GM19463 (cell line): ENCODE measurements at regions not wholly inside any gene's neighbourhood (a gene's known extent, or its start where the extent isn't known, plus 50 kb on each side); places are given as distances from the start of the nearest gene placed in this dataset.

Source experiments
- ATAC-seq: cut with Tn5 transposase; IDR thresholded peaks from one replicate; pipeline ENCODE4 v1.9.1; 2021; ENCODE audit warnings: mild to moderate bottlenecking, moderate library complexity; ENCODE audit not compliant: unreplicated experiment

DNA sequence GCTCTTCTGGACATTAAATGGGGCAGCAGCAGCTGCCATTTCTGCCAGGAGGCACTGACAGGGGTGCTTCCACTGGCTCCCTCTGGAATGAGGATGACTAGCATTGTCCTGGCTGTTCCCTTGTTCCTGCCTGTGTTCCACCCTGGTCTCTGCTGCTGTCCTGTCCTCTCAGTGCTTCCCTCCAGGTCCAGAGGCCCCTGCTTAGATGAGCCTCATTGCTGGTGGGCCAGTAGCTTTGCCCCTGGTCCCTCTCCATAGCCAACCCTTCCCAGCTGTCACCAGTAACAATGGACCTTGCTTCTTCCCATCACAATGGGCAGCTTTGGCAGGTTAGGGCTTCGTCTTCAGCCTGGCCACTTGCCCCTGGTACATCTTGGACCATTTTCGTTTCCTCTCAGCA lies 561.1 kb downstream of the TCERG1L start:
- no peak for ATAC-seq

DNA sequence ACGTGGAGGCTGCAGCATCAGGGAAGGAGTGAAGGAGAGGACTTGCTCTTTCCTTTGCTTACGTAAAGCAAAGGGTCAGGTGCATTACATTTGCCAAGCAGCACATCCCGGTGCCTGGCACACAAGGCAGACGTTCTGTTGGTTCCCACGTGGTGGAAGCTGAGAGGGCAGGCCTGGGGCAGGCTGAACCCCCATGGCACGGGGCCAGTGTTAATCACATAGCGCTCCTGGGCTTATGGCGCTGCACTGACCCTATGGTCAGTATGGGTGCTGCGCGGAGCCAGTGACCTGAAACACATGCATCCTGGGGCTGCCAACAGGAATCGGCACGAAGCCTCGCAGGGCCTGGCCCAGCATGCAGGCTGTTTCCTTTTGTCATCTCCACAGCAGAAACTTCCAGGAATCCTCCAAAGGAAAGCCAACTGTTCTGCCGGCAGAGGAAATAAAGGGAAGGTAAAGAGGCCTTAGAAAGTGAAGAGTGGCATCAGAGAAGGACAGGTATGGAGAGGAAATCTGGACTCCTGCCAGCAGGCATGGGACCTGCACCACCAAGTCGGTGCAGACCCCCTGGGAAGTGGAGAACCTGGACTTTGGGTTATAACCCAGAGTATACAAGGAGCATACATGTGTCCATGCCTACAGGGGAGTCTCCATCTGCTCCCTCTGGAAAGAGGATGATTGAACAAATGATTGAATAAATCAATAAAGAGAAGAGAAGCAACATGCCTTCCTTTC lies 560.2 kb downstream of the TCERG1L start:
- no peak for ATAC-seq

DNA sequence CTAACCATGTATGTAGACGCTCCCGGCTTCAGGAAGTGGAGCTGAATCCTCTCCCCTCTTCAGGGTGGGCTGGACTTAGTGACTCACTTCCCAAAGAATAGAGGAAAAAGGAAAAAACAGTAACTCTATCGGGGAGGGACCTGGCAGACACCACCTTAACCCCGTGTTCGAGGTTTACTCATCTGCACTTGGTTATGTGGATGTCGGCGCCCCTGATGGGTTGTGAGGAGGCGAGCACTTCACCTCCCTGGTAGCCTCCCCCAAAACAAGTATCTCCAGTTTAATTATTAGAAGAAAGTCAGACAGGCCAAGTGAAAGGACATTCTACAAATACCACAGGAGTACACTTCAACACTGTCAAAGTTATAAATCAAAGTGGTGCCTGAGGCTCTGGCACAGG lies 559.7 kb downstream of the TCERG1L start:
- no peak for ATAC-seq

DNA sequence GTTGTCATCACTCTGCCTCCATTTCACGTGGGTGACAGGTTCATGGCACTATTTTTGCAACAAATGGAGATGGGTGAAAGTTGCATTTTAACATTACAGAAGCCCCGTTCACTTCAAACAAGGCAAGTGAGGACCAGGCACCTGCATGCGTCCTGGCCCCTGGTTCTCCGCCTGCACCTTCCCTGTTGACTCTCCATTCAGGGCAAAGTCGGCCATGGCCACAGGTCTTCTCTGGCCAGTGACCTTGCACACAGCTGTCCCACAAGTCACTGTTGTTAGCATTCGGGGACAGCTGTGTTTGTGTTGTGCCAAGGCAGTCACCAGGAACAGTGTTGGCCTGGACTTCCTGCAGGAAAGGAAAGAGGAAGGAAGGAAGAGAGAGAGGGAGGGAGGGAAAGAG lies 554.9 kb downstream of the TCERG1L start:
- ATAC-seq = no peak

DNA sequence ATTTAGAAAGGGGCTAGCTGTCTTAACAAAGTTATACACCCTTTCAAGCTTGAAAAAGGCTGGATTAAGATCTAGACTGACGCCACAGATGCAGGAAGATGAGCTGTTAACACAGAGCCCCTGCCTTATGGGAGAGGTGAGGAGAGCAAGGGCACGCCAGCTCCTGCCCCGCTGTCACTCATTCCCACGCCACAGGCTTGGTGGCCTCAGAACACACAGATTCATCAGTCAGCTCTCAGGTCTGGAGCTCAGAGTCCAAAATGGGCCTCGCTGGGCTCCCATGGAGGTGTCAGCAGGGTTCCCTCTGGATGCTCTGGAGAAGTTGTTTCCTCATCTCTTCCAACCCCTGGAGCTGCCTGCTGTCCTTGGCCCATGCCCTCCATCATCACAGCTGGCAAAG lies 554.2 kb downstream of the TCERG1L start:
- ATAC-seq = no peak

DNA sequence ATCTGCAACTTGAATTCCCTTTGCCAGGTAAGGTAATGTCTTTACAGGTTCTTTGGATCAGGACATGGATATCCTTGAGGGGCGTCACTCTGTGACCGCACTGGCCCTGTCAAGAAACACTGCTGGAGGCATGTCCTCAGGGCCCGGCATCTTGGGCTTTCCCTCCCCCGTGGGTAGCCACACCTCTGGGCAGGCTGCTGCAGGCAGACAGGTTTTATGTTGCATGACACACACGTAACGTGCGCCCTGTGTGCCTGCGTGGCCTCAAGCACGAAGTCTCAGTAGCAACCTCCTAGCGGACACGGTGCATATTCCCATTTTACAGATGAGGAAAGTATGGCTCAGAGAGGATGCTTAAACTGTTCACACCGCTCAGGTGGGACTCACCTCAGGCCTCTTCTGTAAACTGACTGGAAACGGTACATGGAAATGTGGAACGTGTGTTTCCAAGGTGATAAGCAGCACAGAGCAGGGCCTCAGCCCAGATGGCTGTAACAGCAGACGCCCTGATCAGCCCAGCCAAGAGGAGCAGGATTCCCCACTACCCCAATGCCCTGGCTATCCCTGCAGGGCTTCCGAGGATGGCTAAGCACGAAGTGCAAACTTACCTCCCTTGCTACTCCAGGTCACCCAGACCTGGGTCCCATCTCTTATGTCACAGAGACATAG lies 553.6 kb downstream of the TCERG1L start:
- ATAC-seq = no peak

DNA sequence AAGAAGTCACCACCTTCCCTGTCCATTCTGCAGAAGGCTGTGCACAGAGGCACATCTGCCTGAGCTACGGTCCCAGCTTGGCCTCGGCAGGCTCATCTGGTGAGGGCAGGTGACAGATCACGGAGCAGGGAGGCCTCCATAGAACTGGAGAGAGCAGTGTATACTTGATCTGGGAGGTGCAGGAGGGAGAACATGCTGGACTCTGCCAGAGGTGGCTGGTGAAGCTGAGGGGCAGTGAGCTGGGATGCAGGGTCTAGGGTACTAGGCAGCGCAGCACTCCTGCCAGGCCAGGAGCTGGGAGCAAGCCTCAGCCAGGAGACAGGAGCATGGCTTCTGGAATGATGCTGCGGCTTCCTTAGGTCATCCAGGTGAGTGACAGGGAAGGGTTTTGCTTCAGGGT lies 553.0 kb downstream of the TCERG1L start:
- ATAC-seq = no peak

DNA sequence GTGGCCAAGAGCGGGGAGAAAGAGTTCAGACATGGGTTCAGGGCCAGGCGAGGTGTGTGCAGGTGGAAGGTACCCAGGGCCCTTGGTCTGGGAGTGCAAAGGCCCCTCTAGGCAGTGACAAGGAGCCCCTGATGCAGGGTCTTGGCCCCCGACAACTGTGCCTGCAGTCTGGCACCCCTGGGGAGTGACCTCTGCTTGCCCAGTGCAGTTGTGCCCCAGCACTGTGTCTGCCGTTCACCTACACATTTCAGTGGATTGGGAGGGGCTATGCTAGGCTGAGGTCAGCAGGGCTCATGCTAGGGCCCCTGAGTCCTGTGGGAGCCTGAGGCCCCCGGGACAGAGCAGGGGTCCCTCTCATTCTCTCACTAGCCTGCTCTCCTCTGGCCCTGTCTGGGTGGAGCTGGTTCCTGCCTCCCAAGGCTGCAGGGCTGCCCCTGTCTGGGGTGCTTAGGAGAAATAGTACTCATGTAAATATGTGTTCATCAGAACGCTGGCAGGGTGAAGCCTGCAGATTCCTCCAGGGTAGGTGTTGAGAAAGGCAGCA lies 550.4 kb downstream of the TCERG1L start:
- no peak for ATAC-seq

DNA sequence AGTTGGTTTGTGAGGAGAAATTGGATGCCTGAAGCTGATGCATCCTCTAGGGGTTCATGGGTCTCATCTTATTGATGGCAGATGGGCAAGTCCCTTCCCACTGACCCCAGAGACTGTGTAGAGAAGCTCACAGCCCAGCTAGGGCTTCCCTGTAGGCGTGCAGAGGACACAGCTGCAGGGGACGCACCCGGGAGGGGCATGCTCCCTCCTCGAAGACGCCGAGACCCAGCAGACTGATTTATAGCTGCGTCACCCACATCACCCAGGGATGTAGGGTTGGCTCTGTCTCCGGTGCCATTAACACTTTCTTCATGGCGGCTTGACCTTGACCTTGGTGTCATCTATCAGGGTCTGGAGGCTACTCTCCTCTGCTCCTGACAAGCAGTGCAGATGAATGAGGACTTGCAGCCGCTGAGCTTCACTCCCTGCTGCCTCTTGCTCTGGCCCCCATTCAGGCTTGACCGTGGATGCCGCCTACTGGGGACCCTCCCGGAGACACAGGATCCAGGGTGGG lies 549.7 kb downstream of the TCERG1L start:
- no peak for ATAC-seq

DNA sequence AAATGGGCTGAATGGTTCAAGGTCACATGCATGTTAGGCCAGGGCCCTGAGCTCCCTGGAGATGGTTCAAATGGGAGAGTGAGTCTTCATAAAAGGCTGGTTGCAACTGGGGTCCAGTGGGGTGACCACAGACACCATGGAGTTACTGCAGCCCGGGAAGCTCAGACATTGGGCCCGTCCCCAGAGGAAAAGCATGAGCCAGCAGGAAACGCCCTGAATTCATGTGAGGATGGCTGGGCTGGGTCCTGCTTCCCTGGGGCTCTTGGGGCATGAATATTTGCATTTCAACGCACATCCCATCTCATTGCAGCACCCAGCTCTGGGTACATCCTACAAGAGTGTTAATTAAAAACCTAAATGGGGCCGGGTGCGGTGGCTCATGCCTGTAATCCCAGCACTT lies 549.0 kb downstream of the TCERG1L start:
- ATAC-seq = no peak

DNA sequence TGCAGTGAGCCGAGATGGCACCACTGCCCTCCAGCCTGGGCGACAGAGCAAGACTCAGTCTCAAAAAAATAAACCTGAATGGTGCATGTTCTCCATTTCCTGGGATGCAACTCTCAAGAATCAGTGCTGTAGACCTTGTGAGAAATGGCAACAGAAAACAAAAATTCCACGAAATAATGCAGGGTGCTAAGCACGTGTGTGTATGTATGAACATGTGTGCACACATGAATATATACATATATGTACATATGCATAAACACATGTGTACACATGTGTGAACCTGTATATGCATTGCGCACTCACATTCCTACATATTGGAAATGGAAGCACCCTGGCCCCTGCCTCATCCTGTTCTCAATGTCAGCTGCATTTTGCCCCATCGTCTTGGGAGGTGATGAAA lies 548.5 kb downstream of the TCERG1L start:
- ATAC-seq = no peak

DNA sequence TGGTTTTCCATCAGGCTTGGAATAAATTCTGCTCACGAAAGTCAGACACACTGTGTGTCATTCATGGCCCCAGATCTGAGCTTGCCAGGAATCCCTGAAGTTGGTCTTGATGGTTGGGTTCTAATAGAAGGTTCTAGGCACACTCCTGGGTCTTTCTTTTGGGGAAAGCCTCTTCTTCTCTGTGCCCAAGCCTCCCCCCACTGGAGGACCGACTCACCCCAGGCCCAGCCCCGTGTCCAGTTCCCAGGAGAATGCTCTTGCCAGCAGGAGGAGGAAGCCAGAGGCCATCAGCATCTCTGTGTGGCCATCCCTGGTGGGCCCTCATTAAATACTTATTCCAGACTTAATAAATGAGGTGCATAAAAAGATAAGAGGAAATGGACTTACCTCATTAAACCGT lies 548.0 kb downstream of the TCERG1L start:
- ATAC-seq = no peak

DNA sequence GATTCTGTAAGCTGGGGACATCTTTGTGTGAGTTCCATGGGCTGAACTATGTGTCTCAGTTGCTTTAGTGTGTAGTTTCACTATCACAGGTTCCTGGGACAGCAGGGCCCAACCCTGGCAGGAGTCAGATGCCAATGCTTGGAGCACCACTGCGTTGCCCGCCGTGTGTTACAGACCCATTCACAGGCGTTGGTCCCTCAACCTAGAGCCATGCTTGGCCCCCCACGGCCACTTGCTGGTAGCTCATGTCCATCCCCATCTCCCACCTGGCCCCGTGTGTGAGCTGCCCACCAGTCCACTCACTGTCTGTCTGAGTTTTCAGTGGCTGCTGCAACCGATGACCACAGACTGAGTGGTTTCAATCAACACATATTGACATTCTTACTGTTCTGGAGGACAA lies 546.9 kb downstream of the TCERG1L start:
- no peak for ATAC-seq

DNA sequence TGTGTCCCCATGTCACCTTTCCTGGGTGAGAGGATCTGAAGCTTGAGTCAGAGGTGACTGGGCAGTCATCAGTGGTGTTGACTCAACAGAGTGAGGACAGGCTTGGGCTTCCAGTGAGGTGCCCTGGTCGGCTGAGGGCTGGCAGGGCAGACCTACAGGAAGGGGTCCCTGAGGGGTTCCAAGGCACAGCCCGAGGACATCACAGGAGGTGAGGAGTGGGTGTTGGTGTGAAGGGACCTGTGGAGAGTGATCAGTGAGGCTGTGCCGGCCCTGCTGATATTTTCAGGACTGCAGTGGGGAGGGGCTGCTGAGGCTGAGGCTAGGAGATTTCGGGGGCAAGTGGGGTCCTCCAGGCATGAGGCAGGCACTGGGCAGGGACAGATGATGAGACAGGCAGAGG lies 545.5 kb downstream of the TCERG1L start:
- no peak for ATAC-seq

DNA sequence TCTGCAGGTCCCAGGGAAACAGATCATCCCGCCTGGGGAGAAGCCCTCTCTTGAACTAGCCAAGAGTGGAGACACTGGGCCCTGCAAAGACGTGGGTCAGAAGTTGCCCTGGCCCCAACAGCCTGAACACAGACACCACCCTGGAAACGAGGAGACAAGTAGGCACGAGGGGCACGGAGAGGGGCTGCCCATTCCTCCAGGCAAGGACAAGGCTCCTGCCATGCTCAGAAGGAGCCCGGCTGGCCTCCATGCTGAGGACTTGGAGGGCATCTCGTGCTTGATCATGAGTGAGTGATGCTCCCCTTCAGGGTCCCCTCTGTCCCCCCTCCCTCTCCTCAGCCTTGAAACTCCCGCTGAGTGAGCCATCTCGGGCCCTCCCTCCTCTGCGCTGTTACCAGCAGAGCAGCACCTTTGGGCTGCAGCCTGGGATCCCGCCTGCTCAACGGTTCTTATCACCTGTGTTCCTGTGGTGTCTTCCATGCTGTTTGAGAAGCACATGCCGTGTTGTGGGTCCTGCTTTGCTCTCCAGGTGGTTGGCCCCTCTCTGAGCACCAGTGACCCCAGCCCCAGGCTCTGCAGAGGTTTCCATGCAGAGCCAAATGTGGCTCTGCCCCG lies 544.3 kb downstream of the TCERG1L start:
- ATAC-seq = no peak

DNA sequence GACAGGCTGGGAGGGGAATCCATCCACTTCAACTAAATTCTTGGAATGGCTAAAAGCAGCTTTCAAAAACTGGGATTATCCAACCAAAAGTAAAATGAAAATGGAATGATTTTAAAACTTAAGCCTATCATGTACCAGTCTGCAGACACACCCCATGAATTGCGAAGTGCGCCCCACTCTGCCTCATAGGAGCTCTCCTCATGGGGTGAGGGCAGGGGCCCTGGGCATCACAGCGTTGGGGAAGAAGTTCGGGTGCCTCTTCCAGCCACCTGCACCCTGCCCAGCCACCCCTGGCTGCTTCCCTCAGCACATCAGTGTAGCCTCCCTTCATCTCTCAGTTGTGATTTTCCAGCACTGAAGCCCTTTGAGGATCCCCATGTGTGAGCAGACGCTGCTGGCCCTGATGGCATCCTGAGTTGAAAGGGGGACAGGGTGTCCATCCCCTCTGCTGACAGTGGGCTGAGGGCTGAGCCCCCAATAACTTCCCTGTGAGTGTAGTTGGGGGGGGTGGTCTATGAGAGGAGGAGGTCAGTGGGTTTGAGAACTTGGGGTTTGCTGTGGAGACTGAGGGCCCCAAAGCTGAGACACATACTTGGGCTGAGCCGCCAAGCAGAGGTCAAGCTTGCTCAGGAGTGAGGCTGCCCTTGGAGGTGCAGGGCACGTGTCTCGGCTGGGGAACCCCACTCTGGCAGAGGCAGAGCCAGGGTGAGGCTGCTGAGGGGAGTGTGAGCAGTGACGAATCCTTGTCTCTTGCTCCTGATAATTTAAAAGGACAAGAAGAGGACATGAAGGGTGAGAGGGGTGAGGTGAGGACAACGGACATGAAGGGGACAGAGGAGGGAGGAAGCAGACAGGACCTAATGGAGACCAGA lies 542.1 kb downstream of the TCERG1L start:
- ATAC-seq = no peak

DNA sequence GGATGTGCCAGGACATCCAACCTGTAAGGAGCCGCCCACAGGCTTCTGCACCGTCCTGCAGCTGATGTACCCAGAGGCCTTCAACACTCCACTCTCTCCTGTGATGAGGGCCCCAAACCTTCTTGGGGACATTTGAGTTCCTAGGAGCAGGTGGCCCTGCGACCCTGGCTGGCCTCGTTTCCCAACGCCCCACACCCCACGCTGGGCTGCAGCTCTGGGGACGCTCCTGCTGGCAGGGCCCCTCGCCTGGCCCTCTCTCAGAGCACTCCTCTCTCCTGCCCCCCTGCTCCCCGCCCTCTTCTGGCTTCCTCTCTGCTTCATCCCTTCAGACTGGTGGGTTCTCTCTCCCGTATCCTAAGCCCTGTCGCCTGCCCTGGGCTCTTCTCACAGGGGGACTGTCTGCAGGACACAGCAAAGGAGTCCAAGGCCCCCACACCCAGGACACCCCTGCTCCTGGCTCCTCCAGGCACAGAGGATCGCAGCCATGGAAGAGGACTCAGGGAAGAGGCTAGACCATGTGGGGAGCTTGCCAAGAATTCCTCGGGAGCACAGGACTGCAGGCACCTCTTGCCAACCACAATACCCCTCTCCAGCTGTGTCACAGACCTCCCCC lies 541.4 kb downstream of the TCERG1L start:
- ATAC-seq = no peak

DNA sequence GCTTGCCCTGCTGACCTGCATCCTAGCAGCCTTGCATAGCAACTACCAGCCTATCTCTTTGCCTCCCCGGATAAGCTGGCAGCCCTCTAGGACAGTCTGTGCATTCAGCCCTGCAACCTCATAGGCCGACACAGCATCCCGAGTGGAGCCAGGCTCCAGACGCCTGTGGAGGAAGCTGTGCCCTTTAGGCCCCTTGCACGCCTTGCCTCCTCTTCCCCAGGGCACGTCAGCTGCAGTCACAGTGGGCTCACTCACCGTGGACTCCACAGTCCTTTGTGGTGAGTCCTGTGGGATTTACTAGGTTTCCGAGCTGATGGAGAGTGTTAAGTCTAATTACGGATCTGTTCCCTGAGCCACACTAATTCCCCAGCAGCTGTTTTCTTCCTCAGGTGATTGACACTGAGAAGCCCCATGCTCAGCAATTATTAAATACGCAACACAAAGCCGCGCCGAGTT lies 540.0 kb downstream of the TCERG1L start:
- no peak for ATAC-seq

DNA sequence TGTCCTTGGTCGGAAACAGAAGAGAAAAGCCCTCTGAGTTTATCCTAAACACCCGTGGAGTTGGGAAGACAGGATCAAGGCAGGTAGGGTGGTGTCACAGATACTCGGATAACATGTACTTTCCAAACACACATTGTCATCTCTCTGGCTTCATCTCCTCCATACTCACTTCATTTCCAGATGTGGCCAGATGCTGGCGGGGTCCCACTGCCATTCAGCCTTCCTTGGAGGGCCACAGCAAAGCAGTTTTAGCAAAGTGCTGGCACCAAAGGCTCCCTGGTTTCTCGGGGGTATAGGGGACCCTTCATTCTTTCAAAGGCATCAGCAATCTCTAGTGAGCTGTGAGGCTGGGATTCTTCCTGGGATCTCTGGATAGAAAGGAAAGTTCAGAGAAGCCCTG lies 539.5 kb downstream of the TCERG1L start:
- ATAC-seq = no peak

DNA sequence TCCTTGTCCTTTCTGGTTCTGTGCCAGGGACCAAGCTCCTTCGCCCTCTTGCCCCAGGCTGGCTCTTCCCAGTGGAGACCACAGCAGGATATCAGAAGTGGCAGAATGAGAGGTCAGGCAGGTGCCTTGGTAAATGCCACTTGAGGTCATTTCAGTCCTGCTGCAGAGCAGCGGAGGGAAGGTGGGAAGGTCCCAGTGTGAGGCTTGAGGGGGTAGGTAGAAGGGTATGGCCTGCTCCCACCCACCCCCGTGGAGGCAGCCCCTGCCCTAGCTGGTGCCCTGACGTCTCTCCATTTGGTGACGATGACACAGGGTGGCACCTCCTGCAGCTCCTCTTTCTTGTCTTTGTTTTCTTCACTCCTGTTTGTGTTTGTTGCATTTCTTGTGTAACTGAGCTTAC lies 538.8 kb downstream of the TCERG1L start:
- no peak for ATAC-seq
